ENCODE measurements at regions not wholly inside any gene's neighbourhood (a gene's known extent, or its start where the extent isn't known, plus 50 kb on each side); places are given as distances from the start of the nearest gene placed in this dataset.
"Not testable (repeated sequence)": the region's sequence is repeated elsewhere in the genome, so short reads cannot be mapped to it uniquely, and the experiment has no call there.

DNA sequence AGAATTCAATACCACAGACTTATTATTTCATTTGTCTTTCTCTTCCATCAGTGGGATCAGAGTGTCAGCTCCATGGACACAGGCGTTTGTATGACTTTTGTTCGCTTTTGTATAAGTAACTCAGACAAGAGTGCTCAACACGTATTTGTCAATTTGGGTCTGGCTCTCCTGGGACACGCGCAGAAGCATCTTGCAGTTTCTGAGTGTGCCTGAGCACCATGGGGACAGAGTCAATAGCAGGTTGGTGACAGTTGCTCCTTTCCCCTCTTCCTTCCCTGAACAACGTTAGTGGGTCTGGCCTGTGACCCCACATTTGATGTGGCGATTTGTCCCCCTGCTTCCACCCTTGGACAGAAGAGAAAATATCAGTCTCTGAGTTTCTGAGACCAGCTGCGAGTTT, 120.4 kb upstream of the SDK1 start:
- Histone ChIP-seq H3K4me3 (ENCODE audit: low read depth in 1 of 2, low read length in 2 of 2) (no peak overlapping the region), H3K27me3 (ENCODE audit: control insufficient read depth in 1 of 2, insufficient read depth in 2 of 2, low read length in 2 of 2) (no peaks in the 10 kb centered on the region), H3K27ac (ENCODE audit: low read depth, low read length) (no peak overlapping the region), H3K36me3 (ENCODE audit: insufficient read depth, low read length) (no peaks in the 10 kb centered on the region), H3K9me3 (ENCODE audit: low read length) (peaks cover 4% of the 10 kb centered on the region), H3K9ac (ENCODE audit: low read length) (no peak overlapping the region), H3K4me1 (ENCODE audit: insufficient read depth, low read length) (no peaks in the 10 kb centered on the region)

DNA sequence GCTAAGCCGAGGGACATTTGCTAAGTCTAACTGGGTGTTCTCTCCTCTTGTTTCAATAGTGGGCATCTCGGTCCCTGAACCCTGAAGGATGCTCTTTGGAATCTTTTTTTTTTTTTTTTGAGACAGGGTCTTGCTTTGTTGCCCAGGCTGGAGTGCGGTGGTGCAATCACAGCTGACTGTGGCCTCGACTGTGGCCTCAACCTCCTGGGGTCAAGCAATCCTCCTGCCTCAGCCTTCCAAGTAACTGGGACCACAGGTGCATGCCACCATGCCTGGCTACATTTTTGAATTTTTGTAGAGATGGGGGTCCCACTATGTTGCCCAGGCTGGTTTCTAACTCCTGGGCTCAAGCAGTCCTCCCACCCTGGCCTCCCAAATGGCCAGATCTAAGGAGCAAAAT, 119.0 kb upstream of the SDK1 start:
- not testable (repeated sequence) for H3K9ac ChIP-seq (ENCODE audit: low read length); H3K27ac ChIP-seq (ENCODE audit: low read depth, low read length); H3K36me3 ChIP-seq (ENCODE audit: insufficient read depth, low read length); H3K4me1 ChIP-seq (ENCODE audit: insufficient read depth, low read length); H3K4me3 ChIP-seq (ENCODE audit: low read depth in 1 of 2, low read length in 2 of 2); H3K9me3 ChIP-seq (ENCODE audit: low read length); H3K27me3 ChIP-seq (ENCODE audit: control insufficient read depth in 1 of 2, insufficient read depth in 2 of 2, low read length in 2 of 2)

DNA sequence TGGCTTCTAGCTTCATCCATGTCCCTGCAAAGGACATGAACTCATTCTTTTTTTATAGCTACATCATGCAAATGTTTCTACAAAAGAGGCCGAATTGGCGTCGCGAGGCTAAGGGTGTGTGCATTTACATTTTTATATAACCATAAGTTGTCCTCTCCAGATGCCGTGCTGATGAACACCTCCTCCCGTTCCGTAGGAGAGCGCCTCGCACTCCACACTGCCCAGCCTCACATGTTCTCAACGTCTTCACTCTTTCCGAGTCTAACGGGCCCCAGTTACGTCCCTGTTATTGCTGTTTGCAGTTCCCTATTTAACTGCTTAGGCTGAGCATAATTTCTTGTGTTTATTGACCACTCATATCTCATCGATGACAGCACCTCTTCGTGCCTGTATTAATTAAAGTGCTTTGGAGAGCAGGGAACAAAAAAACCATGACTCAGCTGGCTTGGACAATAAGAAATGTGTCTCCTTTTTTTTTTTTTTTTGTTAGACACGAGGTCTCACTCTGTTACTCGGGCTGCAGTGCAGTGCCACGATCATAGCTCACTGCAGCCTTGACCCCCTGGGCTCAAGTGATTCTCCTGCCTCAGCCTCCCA, 113.5 kb upstream of the SDK1 start:
- Histone ChIP-seq H3K36me3 (ENCODE audit: insufficient read depth, low read length) (no peaks in the 10 kb centered on the region), H3K27ac (ENCODE audit: low read depth, low read length) (no peak overlapping the region), H3K4me1 (ENCODE audit: insufficient read depth, low read length) (no peaks in the 10 kb centered on the region), H3K4me3 (ENCODE audit: low read depth in 1 of 2, low read length in 2 of 2) (no peak overlapping the region), H3K9me3 (ENCODE audit: low read length) (peaks cover 4% of the 10 kb centered on the region), H3K9ac (ENCODE audit: low read length) (no peak overlapping the region), H3K27me3 (ENCODE audit: control insufficient read depth in 1 of 2, insufficient read depth in 2 of 2, low read length in 2 of 2) (no peaks in the 10 kb centered on the region)

DNA sequence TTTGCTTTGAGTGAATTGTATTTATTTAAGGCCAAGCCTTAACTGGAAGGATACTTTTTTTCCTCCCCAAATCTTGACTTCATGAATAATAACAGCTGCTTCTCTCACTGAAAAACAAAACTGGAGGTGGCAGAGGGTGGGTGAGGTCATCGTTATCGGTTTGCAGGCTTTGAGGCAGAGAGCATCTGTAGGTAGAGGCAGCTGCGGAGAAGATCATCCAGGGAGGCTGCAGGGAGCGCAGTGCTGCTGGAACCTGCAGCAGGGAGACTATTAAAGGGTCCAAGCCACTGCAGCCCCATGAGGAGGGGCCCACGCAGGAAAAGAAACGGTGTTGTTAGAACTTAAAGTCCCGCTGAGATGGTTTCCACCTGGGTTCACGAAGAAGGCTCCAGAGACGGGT, 112.1 kb upstream of the SDK1 start:
- Histone ChIP-seq H3K4me3 (ENCODE audit: low read depth in 1 of 2, low read length in 2 of 2) (no peak overlapping the region), H3K36me3 (ENCODE audit: insufficient read depth, low read length) (no peaks in the 10 kb centered on the region), H3K27me3 (ENCODE audit: control insufficient read depth in 1 of 2, insufficient read depth in 2 of 2, low read length in 2 of 2) (no peaks in the 10 kb centered on the region), H3K4me1 (ENCODE audit: insufficient read depth, low read length) (no peaks in the 10 kb centered on the region), H3K9me3 (ENCODE audit: low read length) (no peaks in the 10 kb centered on the region), H3K9ac (ENCODE audit: low read length) (no peak overlapping the region), H3K27ac (ENCODE audit: low read depth, low read length) (no peak overlapping the region)

DNA sequence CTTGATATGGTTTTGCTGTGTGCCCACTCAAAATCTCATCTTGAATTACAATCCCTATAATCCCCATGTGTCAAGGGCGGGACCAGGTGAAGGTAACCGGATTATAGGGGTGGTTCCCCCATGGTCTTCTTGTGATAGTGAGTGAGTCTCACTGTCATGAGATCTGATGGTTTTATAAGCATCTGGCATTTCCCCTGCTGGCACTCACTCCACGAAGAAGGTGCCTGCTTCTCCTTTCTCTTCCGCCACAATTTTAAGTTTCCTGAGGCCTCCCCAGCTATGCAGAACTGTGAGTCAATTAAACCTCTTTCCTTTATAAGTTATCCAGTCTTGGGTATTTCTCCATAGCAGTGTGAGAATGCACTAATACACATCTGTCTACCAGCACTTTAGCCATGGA, 109.5 kb upstream of the SDK1 start:
- H3K36me3 ChIP-seq (ENCODE audit: insufficient read depth, low read length): no peaks in the 10 kb centered on the region
- H3K4me1 ChIP-seq (ENCODE audit: insufficient read depth, low read length): no peaks in the 10 kb centered on the region
- no peak overlapping the region for H3K27ac ChIP-seq (ENCODE audit: low read depth, low read length)
- H3K27me3 ChIP-seq (ENCODE audit: control insufficient read depth in 1 of 2, insufficient read depth in 2 of 2, low read length in 2 of 2): no peaks in the 10 kb centered on the region
- no peak overlapping the region for H3K9ac ChIP-seq (ENCODE audit: low read length)
- no peaks in the 10 kb centered on the region for H3K9me3 ChIP-seq (ENCODE audit: low read length)
- H3K4me3 ChIP-seq (ENCODE audit: low read depth in 1 of 2, low read length in 2 of 2): no peak overlapping the region

DNA sequence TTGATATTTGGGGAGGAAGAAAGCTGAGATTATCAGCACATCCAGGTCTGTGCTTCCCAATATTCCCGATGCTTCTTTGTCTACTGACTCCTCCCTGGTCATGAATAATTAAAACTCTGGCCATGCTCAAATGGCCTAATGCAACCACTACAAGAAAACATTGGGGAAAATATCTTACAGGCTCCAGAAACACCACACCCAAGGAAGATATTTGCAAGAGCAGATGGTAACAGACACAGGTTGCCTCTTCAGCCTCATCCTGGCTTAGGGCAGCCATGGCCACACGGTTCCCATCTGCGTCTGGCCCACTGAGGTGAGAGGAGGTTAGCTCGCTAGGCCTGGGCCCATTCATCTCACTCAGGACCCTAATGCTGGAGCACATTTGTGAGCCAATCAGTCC, 108.4 kb upstream of the SDK1 start:
- no peak overlapping the region for H3K27ac ChIP-seq (ENCODE audit: low read depth, low read length)
- no peaks in the 10 kb centered on the region for H3K9me3 ChIP-seq (ENCODE audit: low read length)

DNA sequence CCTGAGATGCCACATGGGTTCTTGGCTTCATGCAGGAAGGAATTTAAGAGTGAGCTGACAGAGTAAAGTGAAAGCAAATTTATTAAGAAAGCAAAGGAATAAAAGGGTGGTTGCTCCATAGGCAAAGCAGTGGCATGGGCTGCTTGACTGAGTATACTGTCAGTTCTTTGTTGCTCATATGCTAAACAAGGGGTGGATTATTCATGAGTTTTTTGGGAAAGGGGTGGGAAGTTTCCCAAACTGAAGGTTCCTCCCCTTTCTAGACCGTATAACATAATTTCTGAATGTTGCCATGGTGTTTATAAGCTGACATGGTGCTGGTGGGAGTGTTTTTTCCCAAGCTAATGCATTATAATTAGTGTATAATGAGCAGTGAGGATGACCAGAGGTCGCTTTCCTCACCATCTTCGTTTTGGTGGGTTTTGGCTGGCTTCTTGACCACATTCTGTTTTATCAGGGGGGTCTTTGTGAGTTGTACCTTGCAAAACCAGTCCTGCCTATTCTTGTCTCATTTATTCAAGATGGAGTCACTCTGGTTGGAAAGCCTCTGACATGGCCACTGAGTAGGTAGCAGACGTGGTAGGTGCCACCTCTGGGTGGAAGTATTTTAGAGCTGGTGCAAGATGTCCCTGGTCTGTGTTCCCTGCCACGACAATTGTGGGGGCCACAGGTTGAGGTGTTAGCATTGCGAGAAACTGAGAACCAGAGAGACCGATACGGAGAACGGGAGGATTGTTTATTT, 107.5 kb upstream of the SDK1 start:
- Histone ChIP-seq H3K9ac (ENCODE audit: low read length) (no peak overlapping the region), H3K27ac (ENCODE audit: low read depth, low read length) (no peak overlapping the region), H3K9me3 (ENCODE audit: low read length) (no peaks in the 10 kb centered on the region), H3K27me3 (ENCODE audit: control insufficient read depth in 1 of 2, insufficient read depth in 2 of 2, low read length in 2 of 2) (no peaks in the 10 kb centered on the region), H3K4me1 (ENCODE audit: insufficient read depth, low read length) (no peaks in the 10 kb centered on the region), H3K4me3 (ENCODE audit: low read depth in 1 of 2, low read length in 2 of 2) (no peak overlapping the region), H3K36me3 (ENCODE audit: insufficient read depth, low read length) (no peaks in the 10 kb centered on the region)

More for the DNA sequence above, 108.4 kb upstream of the SDK1 start:
- H3K4me3 ChIP-seq (ENCODE audit: low read depth in 1 of 2, low read length in 2 of 2): no peak overlapping the region
- no peak overlapping the region for H3K9ac ChIP-seq (ENCODE audit: low read length)
- H3K27me3 ChIP-seq (ENCODE audit: control insufficient read depth in 1 of 2, insufficient read depth in 2 of 2, low read length in 2 of 2): no peaks in the 10 kb centered on the region
- H3K4me1 ChIP-seq (ENCODE audit: insufficient read depth, low read length): no peaks in the 10 kb centered on the region
- no peaks in the 10 kb centered on the region for H3K36me3 ChIP-seq (ENCODE audit: insufficient read depth, low read length)

DNA sequence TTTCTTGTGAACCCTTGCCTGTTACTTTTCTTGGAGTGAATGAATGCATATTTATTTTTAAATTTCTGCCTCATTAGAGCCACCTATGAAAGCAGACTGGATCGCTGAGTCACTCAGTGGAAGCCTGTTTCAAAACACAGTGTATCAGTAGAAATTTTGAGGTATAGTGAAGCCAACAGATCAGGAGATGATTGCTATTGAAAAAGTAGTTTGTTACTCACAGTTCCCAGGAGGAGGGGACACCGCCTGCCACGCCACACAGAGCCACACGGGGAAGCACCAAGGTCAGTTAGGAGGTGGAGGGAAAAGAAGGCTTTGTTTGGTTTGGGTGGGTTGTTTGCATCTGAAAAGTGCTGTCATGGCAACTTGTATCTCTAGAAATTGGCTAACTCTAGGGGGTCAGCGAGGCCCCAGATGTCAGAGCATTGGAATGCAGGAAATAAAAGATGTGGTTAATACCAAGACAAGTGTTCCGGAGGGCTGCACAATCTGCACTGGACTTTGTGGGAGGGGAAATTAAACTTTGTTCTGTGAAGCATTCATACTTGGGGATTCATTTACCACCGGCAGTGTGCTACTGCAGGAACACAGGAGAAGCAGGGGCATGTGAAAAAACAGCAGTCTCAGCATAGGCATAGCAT, 106.4 kb upstream of the SDK1 start:
- no peaks in the 10 kb centered on the region for H3K36me3 ChIP-seq (ENCODE audit: insufficient read depth, low read length)
- H3K27ac ChIP-seq (ENCODE audit: low read depth, low read length): no peak overlapping the region
- no peak overlapping the region for H3K9ac ChIP-seq (ENCODE audit: low read length)

DNA sequence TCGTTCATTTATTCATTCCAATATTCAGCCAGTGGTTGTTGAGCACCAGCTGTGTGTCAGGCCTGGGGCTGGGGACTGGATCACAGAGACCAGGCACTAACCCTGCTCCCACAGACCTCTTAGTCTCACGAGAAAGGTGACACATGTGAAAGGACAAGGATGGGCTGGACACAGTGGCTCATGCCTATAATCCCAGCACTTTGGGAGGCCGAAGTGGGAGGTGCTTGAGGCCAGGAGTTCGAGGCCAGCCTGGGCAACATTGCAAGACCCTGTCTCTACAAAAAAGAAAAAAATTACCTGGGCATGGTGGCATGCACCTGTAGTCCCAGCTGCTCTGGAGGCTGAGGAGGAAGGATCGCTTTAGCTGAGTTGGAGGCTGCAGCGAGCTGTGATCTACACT, 105.9 kb upstream of the SDK1 start:
- H3K4me3 ChIP-seq (ENCODE audit: low read depth in 1 of 2, low read length in 2 of 2): no peak overlapping the region
- H3K9me3 ChIP-seq (ENCODE audit: low read length): no peaks in the 10 kb centered on the region
- H3K27ac ChIP-seq (ENCODE audit: low read depth, low read length): no peak overlapping the region
- no peaks in the 10 kb centered on the region for H3K4me1 ChIP-seq (ENCODE audit: insufficient read depth, low read length)
- no peak overlapping the region for H3K9ac ChIP-seq (ENCODE audit: low read length)
- H3K36me3 ChIP-seq (ENCODE audit: insufficient read depth, low read length): no peaks in the 10 kb centered on the region
- no peaks in the 10 kb centered on the region for H3K27me3 ChIP-seq (ENCODE audit: control insufficient read depth in 1 of 2, insufficient read depth in 2 of 2, low read length in 2 of 2)

More for the DNA sequence above, 106.4 kb upstream of the SDK1 start:
- Histone ChIP-seq H3K4me3 (ENCODE audit: low read depth in 1 of 2, low read length in 2 of 2) (no peak overlapping the region), H3K27me3 (ENCODE audit: control insufficient read depth in 1 of 2, insufficient read depth in 2 of 2, low read length in 2 of 2) (no peaks in the 10 kb centered on the region), H3K4me1 (ENCODE audit: insufficient read depth, low read length) (no peaks in the 10 kb centered on the region), H3K9me3 (ENCODE audit: low read length) (no peaks in the 10 kb centered on the region)

DNA sequence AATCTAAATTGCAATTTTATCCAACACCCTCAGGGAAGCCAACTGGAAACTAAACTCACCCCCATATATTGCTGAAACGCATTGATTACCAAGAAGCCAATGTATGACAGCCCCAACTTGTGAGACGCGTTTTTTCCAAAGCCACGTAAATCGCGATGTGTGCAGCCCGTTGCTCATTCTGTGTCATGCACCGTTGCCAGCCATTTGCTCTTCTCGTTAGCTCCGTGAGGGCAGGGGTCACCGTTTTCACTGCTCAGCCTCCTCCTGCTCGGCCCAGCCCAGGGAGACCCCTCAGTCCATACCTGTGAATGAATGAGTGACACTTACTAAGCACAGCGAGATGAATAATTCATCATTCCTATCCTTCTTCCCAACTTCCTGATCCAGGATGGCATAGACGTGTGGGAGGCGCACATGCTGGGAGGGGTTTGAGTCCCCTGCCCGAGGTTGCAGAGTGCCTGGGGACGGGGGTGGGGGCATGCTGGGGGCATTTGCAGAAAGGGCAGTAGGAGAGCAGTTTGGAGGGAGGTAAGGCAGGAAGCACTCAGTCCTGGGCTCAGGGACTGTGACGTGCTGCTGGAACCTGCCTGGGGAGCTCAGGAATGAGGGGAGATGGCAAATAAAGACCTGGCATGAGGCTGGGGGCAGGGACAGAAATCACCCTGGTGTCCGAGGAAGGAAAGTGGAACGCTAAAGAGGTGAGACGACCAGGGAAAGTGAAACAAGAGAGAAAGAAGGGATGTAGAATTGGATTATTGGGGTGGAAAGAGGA, 104.2 kb upstream of the SDK1 start:
- Histone ChIP-seq H3K27ac (ENCODE audit: low read depth, low read length) (no peak overlapping the region), H3K9ac (ENCODE audit: low read length) (no peak overlapping the region), H3K9me3 (ENCODE audit: low read length) (no peaks in the 10 kb centered on the region), H3K36me3 (ENCODE audit: insufficient read depth, low read length) (no peaks in the 10 kb centered on the region), H3K27me3 (ENCODE audit: control insufficient read depth in 1 of 2, insufficient read depth in 2 of 2, low read length in 2 of 2) (no peaks in the 10 kb centered on the region), H3K4me3 (ENCODE audit: low read depth in 1 of 2, low read length in 2 of 2) (no peak overlapping the region), H3K4me1 (ENCODE audit: insufficient read depth, low read length) (no peaks in the 10 kb centered on the region)

DNA sequence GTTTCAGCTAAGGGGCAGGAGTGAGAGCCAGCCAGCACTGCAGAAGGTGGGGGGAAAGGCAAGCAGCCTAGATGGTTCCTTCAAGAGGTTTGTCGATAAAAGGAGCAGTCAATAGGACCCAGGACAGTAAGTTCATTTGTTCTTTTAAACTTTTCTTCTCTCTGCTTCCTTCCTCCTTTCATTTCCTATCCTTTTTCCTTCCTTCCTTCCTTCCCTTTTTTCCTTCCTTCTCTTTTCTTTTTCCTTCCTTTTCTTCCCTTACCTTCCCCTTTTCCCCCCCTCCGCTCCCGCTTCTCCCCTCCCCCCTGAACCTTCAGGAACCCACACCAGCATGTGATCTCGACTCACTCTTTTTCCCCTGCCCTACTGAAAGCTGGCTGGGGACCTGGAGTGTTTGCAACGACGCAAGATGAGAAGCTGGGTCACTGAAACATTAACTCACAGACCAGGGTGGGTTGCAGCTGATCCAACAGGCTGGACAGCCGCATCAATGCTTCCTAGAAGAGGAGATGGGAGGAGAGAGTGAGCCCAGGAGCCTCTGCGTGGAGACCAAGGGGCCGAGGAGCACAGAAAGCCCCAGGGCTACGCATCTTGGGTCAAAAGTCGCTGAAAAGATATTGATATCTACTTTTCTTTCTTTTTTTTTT, 103.4 kb upstream of the SDK1 start:
- Histone ChIP-seq H3K9me3 (ENCODE audit: low read length) (no peaks in the 10 kb centered on the region), H3K4me3 (ENCODE audit: low read depth in 1 of 2, low read length in 2 of 2) (no peak overlapping the region), H3K27me3 (ENCODE audit: control insufficient read depth in 1 of 2, insufficient read depth in 2 of 2, low read length in 2 of 2) (no peaks in the 10 kb centered on the region), H3K4me1 (ENCODE audit: insufficient read depth, low read length) (no peaks in the 10 kb centered on the region), H3K36me3 (ENCODE audit: insufficient read depth, low read length) (no peaks in the 10 kb centered on the region), H3K9ac (ENCODE audit: low read length) (no peak overlapping the region), H3K27ac (ENCODE audit: low read depth, low read length) (no peak overlapping the region)
